Activated naive CD8-positive, alpha-beta T cell treated with anti-CD3 and anti-CD28 coated beads for 36 hours (primary cell): ENCODE measurements at regions not wholly inside any gene's neighbourhood (a gene's known extent, or its start where the extent isn't known, plus 50 kb on each side); places are given as distances from the start of the nearest gene placed in this dataset.
"Not testable (repeated sequence)": the region's sequence is repeated elsewhere in the genome, so short reads cannot be mapped to it uniquely, and the experiment has no call there.

Experiments used
- DNase-seq: peaks from one replicate; pipeline ENCODE4 v3.0.0; 2021
- H3K27ac Mint-ChIP-seq: one replicate; pipeline ENCODE4 v1.8.0; 2022; ENCODE audit warnings: mild to moderate bottlenecking, moderate library complexity, mixed read lengths
- H3K27me3 Mint-ChIP-seq: one replicate; pipeline ENCODE4 v1.8.0; 2022; ENCODE audit warnings: mild to moderate bottlenecking, mixed read lengths
- H3K36me3 Mint-ChIP-seq: one replicate; pipeline ENCODE4 v1.8.0; 2021; ENCODE audit warnings: mild to moderate bottlenecking, mixed read lengths
- H3K4me1 Mint-ChIP-seq: one replicate; pipeline ENCODE4 v1.8.0; 2021; ENCODE audit warnings: mixed read lengths
- H3K4me3 Mint-ChIP-seq: one replicate; pipeline ENCODE4 v1.8.0; 2022; ENCODE audit warnings: mild to moderate bottlenecking, moderate library complexity, mixed read lengths
- H3K9me3 Mint-ChIP-seq: one replicate; pipeline ENCODE4 v1.8.0; 2022; ENCODE audit warnings: mixed read lengths

- Mint-ChIP-seq H3K27me3 (peaks cover 31% of the 10 kb centered on the region), H3K4me3 (no peak overlapping the region), H3K4me1 (no peaks in the 10 kb centered on the region), H3K36me3 (no peaks in the 10 kb centered on the region), H3K9me3 (no peaks in the 10 kb centered on the region), H3K27ac (no peak overlapping the region)
- DNase-seq: no peak
Measured at GRCh38 chr2:180872255-180872654, 108.2 kb upstream of the UBE2E3 start.

- Mint-ChIP-seq H3K27me3 (peaks cover 35% of the 10 kb centered on the region), H3K9me3 (no peaks in the 10 kb centered on the region), H3K4me1 (no peaks in the 10 kb centered on the region), H3K4me3 (no peak overlapping the region), H3K27ac (no peak overlapping the region), H3K36me3 (no peaks in the 10 kb centered on the region)
- no peak for DNase-seq
Measured at GRCh38 chr2:180871649-180872048, 108.8 kb upstream of the UBE2E3 start.

- Mint-ChIP-seq H3K9me3 (no peaks in the 10 kb centered on the region), H3K27ac (no peak overlapping the region), H3K27me3 (no peaks in the 10 kb centered on the region), H3K36me3 (no peaks in the 10 kb centered on the region), H3K4me3 (no peak overlapping the region), H3K4me1 (no peaks in the 10 kb centered on the region)
- DNase-seq: no peak
Measured at GRCh38 chr2:180849851-180850250, 130.6 kb upstream of the UBE2E3 start.

- DNase-seq: no peak
- Mint-ChIP-seq H3K4me3 (no peak overlapping the region), H3K4me1 (no peaks in the 10 kb centered on the region), H3K27me3 (no peaks in the 10 kb centered on the region), H3K27ac (no peak overlapping the region), H3K36me3 (no peaks in the 10 kb centered on the region), H3K9me3 (no peaks in the 10 kb centered on the region)
Measured at GRCh38 chr2:180848393-180848792, 132.0 kb upstream of the UBE2E3 start.

GRCh38 chr2:180846756-180847472, 133.5 kb upstream of the UBE2E3 start:
- Mint-ChIP-seq H3K27me3 (no peaks in the 10 kb centered on the region), H3K27ac (no peak overlapping the region), H3K4me1 (no peaks in the 10 kb centered on the region), H3K36me3 (no peaks in the 10 kb centered on the region), H3K4me3 (no peak overlapping the region), H3K9me3 (no peaks in the 10 kb centered on the region)
- DNase-seq: no peak

GRCh38 chr2:180842461-180842860, 137.9 kb upstream of the UBE2E3 start:
- H3K4me3 Mint-ChIP-seq: no peak overlapping the region

GRCh38 chr2:180840641-180841040, 139.8 kb upstream of the UBE2E3 start:
- Mint-ChIP-seq H3K27ac (no peak overlapping the region), H3K9me3 (no peaks in the 10 kb centered on the region), H3K27me3 (peaks cover 6% of the 10 kb centered on the region), H3K4me3 (no peak overlapping the region), H3K36me3 (no peaks in the 10 kb centered on the region), H3K4me1 (no peaks in the 10 kb centered on the region)
- DNase-seq: no peak

More at GRCh38 chr2:180842461-180842860, 137.9 kb upstream of the UBE2E3 start:
- Mint-ChIP-seq H3K27me3 (peaks cover 6% of the 10 kb centered on the region), H3K9me3 (no peaks in the 10 kb centered on the region), H3K4me1 (no peaks in the 10 kb centered on the region), H3K36me3 (no peaks in the 10 kb centered on the region), H3K27ac (no peak overlapping the region)
- DNase-seq: no peak

GRCh38 chr2:180829836-180830235, 150.6 kb upstream of the UBE2E3 start:
- H3K27me3 Mint-ChIP-seq: peaks cover 8% of the 10 kb centered on the region
- no peak overlapping the region for H3K4me3 Mint-ChIP-seq
- no peaks in the 10 kb centered on the region for H3K36me3 Mint-ChIP-seq
- no peaks in the 10 kb centered on the region for H3K9me3 Mint-ChIP-seq
- no peak for DNase-seq
- H3K27ac Mint-ChIP-seq: no peak overlapping the region
- H3K4me1 Mint-ChIP-seq: no peaks in the 10 kb centered on the region

- Mint-ChIP-seq H3K4me1 (no peaks in the 10 kb centered on the region), H3K36me3 (no peaks in the 10 kb centered on the region), H3K9me3 (no peaks in the 10 kb centered on the region), H3K27me3 (peaks cover 10% of the 10 kb centered on the region), H3K4me3 (no peak overlapping the region), H3K27ac (no peak overlapping the region)
- DNase-seq: no peak
Measured at GRCh38 chr2:180829261-180829660, 151.1 kb upstream of the UBE2E3 start.

- no peak for DNase-seq
- no peaks in the 10 kb centered on the region for H3K4me1 Mint-ChIP-seq
- H3K9me3 Mint-ChIP-seq: no peaks in the 10 kb centered on the region
- H3K27me3 Mint-ChIP-seq: peaks cover 10% of the 10 kb centered on the region
- no peak overlapping the region for H3K4me3 Mint-ChIP-seq
- H3K36me3 Mint-ChIP-seq: no peaks in the 10 kb centered on the region
- no peak overlapping the region for H3K27ac Mint-ChIP-seq
Measured at GRCh38 chr2:180828756-180829155, 151.6 kb upstream of the UBE2E3 start.

GRCh38 chr2:180823546-180824141, 156.8 kb upstream of the UBE2E3 start:
- Mint-ChIP-seq H3K4me1 (no peaks in the 10 kb centered on the region), H3K4me3 (no peak overlapping the region), H3K36me3 (no peaks in the 10 kb centered on the region), H3K27me3 (peaks cover 10% of the 10 kb centered on the region), H3K27ac (no peak overlapping the region), H3K9me3 (no peaks in the 10 kb centered on the region)
- DNase-seq: no peak

- DNase-seq: no peak
- H3K4me1 Mint-ChIP-seq: no peaks in the 10 kb centered on the region
- no peaks in the 10 kb centered on the region for H3K27me3 Mint-ChIP-seq
- H3K27ac Mint-ChIP-seq: no peak overlapping the region
- no peak overlapping the region for H3K4me3 Mint-ChIP-seq
- H3K9me3 Mint-ChIP-seq: peaks cover 9% of the 10 kb centered on the region
- no peaks in the 10 kb centered on the region for H3K36me3 Mint-ChIP-seq
Measured at GRCh38 chr2:180819106-180819505, 161.3 kb upstream of the UBE2E3 start.

- H3K4me1 Mint-ChIP-seq, H3K27ac Mint-ChIP-seq, H3K9me3 Mint-ChIP-seq, H3K27me3 Mint-ChIP-seq, DNase-seq, H3K4me3 Mint-ChIP-seq, H3K36me3 Mint-ChIP-seq: not testable (repeated sequence)
Measured at GRCh38 chr2:180818700-180819099, 161.7 kb upstream of the UBE2E3 start.

GRCh38 chr2:180799141-180799540, 181.3 kb upstream of the UBE2E3 start:
- no peak overlapping the region for H3K4me3 Mint-ChIP-seq
- no peaks in the 10 kb centered on the region for H3K36me3 Mint-ChIP-seq
- H3K9me3 Mint-ChIP-seq: no peaks in the 10 kb centered on the region
- H3K27ac Mint-ChIP-seq: no peak overlapping the region
- DNase-seq: no peak
- no peaks in the 10 kb centered on the region for H3K27me3 Mint-ChIP-seq
- no peaks in the 10 kb centered on the region for H3K4me1 Mint-ChIP-seq

- peaks cover 1% of the 10 kb centered on the region for H3K9me3 Mint-ChIP-seq
- no peak overlapping the region for H3K27ac Mint-ChIP-seq
- H3K4me3 Mint-ChIP-seq: no peak overlapping the region
- no peaks in the 10 kb centered on the region for H3K36me3 Mint-ChIP-seq
- no peak for DNase-seq
- peaks cover 3% of the 10 kb centered on the region for H3K27me3 Mint-ChIP-seq
- H3K4me1 Mint-ChIP-seq: no peaks in the 10 kb centered on the region
Measured at GRCh38 chr2:180790891-180791290, 189.5 kb upstream of the UBE2E3 start.

- no peak for DNase-seq
- Mint-ChIP-seq H3K4me1 (no peaks in the 10 kb centered on the region), H3K36me3 (no peaks in the 10 kb centered on the region), H3K27ac (no peak overlapping the region), H3K27me3 (peaks cover 3% of the 10 kb centered on the region), H3K4me3 (no peak overlapping the region), H3K9me3 (peaks cover 6% of the 10 kb centered on the region)
Measured at GRCh38 chr2:180787330-180787729, 193.1 kb upstream of the UBE2E3 start.
